ENCODE measurements at regions not wholly inside any gene's neighbourhood (a gene's known extent, or its start where the extent isn't known, plus 50 kb on each side); places are given as distances from the start of the nearest gene placed in this dataset.

DNA sequence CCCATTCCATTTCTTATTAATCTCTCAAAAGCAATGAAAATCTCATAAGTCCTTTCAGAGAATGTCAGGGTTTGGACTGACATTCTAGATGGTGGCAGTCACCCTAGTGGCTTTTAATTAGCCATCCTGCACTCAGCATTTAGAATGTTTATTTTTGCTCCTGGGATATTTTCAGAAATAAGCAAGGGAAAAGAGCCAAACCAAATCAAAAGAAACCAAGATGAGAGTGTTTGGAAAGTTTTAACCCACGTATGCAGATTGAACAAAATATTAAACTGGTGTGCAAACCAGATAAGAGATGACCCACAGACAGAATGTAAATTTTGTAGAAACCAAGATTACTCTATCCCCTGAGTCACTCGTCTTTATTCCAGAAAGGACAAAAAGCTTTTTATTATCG, 275.8 kb downstream of the SQOR start:
- DNase-seq (ENCODE audit: low spot score) (no peak), FAIRE-seq (no peak), ATAC-seq (no peak)
- no peaks in the 10 kb centered on the region for H3K4me1 ChIP-seq (ENCODE audit: insufficient read depth, low read length)
- H3K79me2 ChIP-seq (ENCODE audit: insufficient read depth, low read length), result no peaks in the 10 kb centered on the region
- H3K4me2 ChIP-seq (ENCODE audit: low read depth, low read length), result no peak overlapping the region
- H4K20me1 ChIP-seq (ENCODE audit: insufficient read depth, low read length), result no peaks in the 10 kb centered on the region
- in situ Hi-C loops (cut with HindIII; ENCODE audit: extremely low pct_ligation_motif_present, low pct_unique_long_range_greater_than_20kb), result no loop called here
- no peak overlapping the region for H2AFZ ChIP-seq (ENCODE audit: low read length)
- POLR2A ChIA-PET, result no interaction called here
- WGBS (ENCODE audit: low lambda C conversion rate), result 3% methylated on average over 3 of the region's 3 CpGs
- no peaks in the 10 kb centered on the region for H3K36me3 ChIP-seq (replicated peaks in 1 of 2; ENCODE audit: control insufficient read depth in 1 of 2, insufficient read depth in 2 of 2, low read length in 2 of 2)
- no peaks in the 10 kb centered on the region for H3K9me3 ChIP-seq (ENCODE audit: low read length)
- H3K4me3 ChIP-seq (replicated peaks in 1 of 3; ENCODE audit: insufficient read depth in 1 of 3, low read depth in 2 of 3, low read length in 3 of 3), result no peak overlapping the region
- TF ChIP-seq YEATS2 (CRISPR knock-in tag; IDR thresholded peaks at IDR 0.05; ENCODE audit: borderline replicate concordance), result no peak
- no peak for TF ChIP-seq HDAC1 (CRISPR knock-in tag; IDR thresholded peaks at IDR 0.05)
- TF ChIP-seq CEBPZ (IDR thresholded peaks at IDR 0.05; ENCODE audit: low read length), result no peak
- TF ChIP-seq DMAP1 (CRISPR knock-in tag; IDR thresholded peaks at IDR 0.05), result no peak
- TF ChIP-seq HIC2 (CRISPR knock-in tag; IDR thresholded peaks at IDR 0.05; ENCODE audit: low read depth), result no peak
- no peak for TF ChIP-seq CBX2 (IDR thresholded peaks at IDR 0.05; ENCODE audit: low read depth, low read length)
- TF ChIP-seq CBX2 (CRISPR knock-in tag; IDR thresholded peaks at IDR 0.05; ENCODE audit: low read depth), result no peak
- TF ChIP-seq GRHL1 (CRISPR knock-in tag; conservative IDR thresholded peaks at IDR 0.05), result no peak
- TF ChIP-seq IRF1 (CRISPR knock-in tag; IDR thresholded peaks at IDR 0.05; ENCODE audit: low read depth), result no peak
- no peak for TF ChIP-seq EEA1 (CRISPR knock-in tag; IDR thresholded peaks at IDR 0.05; ENCODE audit: borderline replicate concordance)
- H3K9ac ChIP-seq (ENCODE audit: insufficient read depth, low read depth, low read length), result no peak overlapping the region
- intact Hi-C loops (cut with micrococcal nuclease; ENCODE audit: unreplicated experiment), result no loop called here
- BruUV-seq (replicated peaks), result no TSS peak
- CTCF ChIA-PET (ENCODE audit: low intra/inter-chr PET ratio, low total read pairs), result no interaction called here
- H3K27me3 ChIP-seq (ENCODE audit: control insufficient read depth in 1 of 2, insufficient read depth in 2 of 2, low read length in 2 of 2), result no peaks in the 10 kb centered on the region
- no peak overlapping the region for H3K27ac ChIP-seq (ENCODE audit: extremely low read length, insufficient read depth, low read length)
